Body of pancreas (tissue), 4 donors: ENCODE measurements at regions not wholly inside any gene's neighbourhood (a gene's known extent, or its start where the extent isn't known, plus 50 kb on each side); places are given as distances from the start of the nearest gene placed in this dataset.

Experiments
- ATAC-seq: fragments of 150-250 bp; one replicate; pipeline ENCODE4 v1.9.1; 2016
- DNase-seq, 4 donors: peaks; one replicate each; pipeline ENCODE4 v3.0.0-alpha.2; 2019
- H3K27ac ChIP-seq, 4 donors: fragments of 200-600 bp; sonication (generic); 1 replicate in 3 of 4; 2 replicates in 1 of 4; pipeline versions ENCODE4 v1.5.1 to v1.6.1; 2016 to 2019; ENCODE audit warnings: mild to moderate bottlenecking in 1 of 4, mixed read lengths in 1 of 4, moderate library complexity in 1 of 4
- H3K27me3 ChIP-seq, 2 donors: fragments of 200-600 bp; sonication (generic); one replicate each; pipeline ENCODE4 v1.6.0; 2016; ENCODE audit warnings: mild to moderate bottlenecking in 1 of 2
- H3K36me3 ChIP-seq, 2 donors: fragments of 200-600 bp; sonication (generic); replicated peaks in 1 of 2; 2 replicates each; pipeline ENCODE4 v1.5.1; 2016; ENCODE audit warnings: low read depth in 2 of 2; ENCODE audit not compliant: insufficient read depth in 1 of 2
- H3K4me1 ChIP-seq: fragments of 200-600 bp; sonication (generic); one replicate; pipeline ENCODE4 v1.6.0; 2016
- H3K4me3 ChIP-seq, 2 donors: fragments of 200-600 bp; sonication (generic); 1 replicate in 1 of 2; 2 replicates in 1 of 2; pipeline ENCODE4 v1.5.1; 2016 to 2019
- H3K9me3 ChIP-seq, 3 donors: fragments of 200-600 bp; sonication (generic); 1 replicate in 2 of 3; 2 replicates in 1 of 3; pipeline ENCODE4 v1.5.1; 2016
- CTCF ChIP-seq, 7 experiments: fragments of 450-650 bp in 4 of 7; fragments of 200-600 bp in 3 of 7; sonication (generic) in 3 of 7; IDR thresholded peaks; one replicate each; pipeline ENCODE4 v1.5.1; 2016 to 2019; ENCODE audit warnings: antibody characterized with exemption in 7 of 7
- POLR2A ChIP-seq, 3 donors: fragments of 450-650 bp; IDR thresholded peaks; one replicate each; pipeline ENCODE4 v1.6.1; 2016; ENCODE audit warnings: antibody characterized with exemption in 3 of 3, mild to moderate bottlenecking in 2 of 3
- WGBS, 2 donors: methylation state at CpG; one replicate each; pipeline ENCODE4 v1.1.5; 2017; 5-methylcytosine and 5-hydroxymethylcytosine counted together
- intact Hi-C: fragments of 100-400 bp; cut with DNase I; formaldehyde crosslinking; loops from one replicate; pipeline ENCODE4 v1.15.1; 2023

- Histone ChIP-seq H3K27me3 (no peaks in the 10 kb centered on the region), H3K36me3 (no peaks in the 10 kb centered on the region), H3K9me3 (no peaks in the 10 kb centered on the region), H3K4me1 (no peaks in the 10 kb centered on the region), H3K27ac (no peak overlapping the region), H3K4me3 (no peak overlapping the region)
- WGBS, 2 donors: 64 to 72% methylated on average over 16 to 24 of the region's 25 CpGs
- DNase-seq (no peak), ATAC-seq (no peak)
- TF ChIP-seq CTCF (IDR thresholded peaks at IDR 0.05) (no peak), POLR2A (IDR thresholded peaks at IDR 0.05) (no peak)
- intact Hi-C loops: no loop called here
These were observed 186.7 kb upstream of the SHH start for GRCh38 chr7:155998766-155999630.

GRCh38 chr7:155998328-155998691 lies 186.0 kb upstream of the SHH start:
- DNase-seq: no peak
- 68% methylated on average over 22 to 23 of the region's 23 CpGs for WGBS, 2 donors
- intact Hi-C loops: no loop called here

GRCh38 chr7:155997431-155998327 lies 185.4 kb upstream of the SHH start:
- ATAC-seq (no peak), DNase-seq (no peak)
- no peaks in the 10 kb centered on the region for H3K27me3 ChIP-seq
- H3K36me3 ChIP-seq: no peaks in the 10 kb centered on the region
- TF ChIP-seq POLR2A (IDR thresholded peaks at IDR 0.05) (no peak), CTCF (IDR thresholded peaks at IDR 0.05) (no peak)
- no peak overlapping the region for H3K27ac ChIP-seq
- no peaks in the 10 kb centered on the region for H3K9me3 ChIP-seq
- WGBS, 2 donors: 54 to 70% methylated on average over 31 to 35 of the region's 35 CpGs
- no peak overlapping the region for H3K4me3 ChIP-seq
- H3K4me1 ChIP-seq: no peaks in the 10 kb centered on the region
- intact Hi-C loops: no loop called here

More at GRCh38 chr7:155998328-155998691, 186.0 kb upstream of the SHH start:
- Histone ChIP-seq H3K4me3 (no peak overlapping the region), H3K36me3 (no peaks in the 10 kb centered on the region), H3K27me3 (no peaks in the 10 kb centered on the region), H3K4me1 (no peaks in the 10 kb centered on the region), H3K27ac (no peak overlapping the region), H3K9me3 (no peaks in the 10 kb centered on the region)
- no peak for ATAC-seq
- TF ChIP-seq CTCF (IDR thresholded peaks at IDR 0.05) (no peak), POLR2A (IDR thresholded peaks at IDR 0.05) (no peak)

GRCh38 chr7:155996718-155997280 lies 184.5 kb upstream of the SHH start:
- 21 to 32% methylated on average over 12 of the region's 12 CpGs for WGBS, 2 donors
- H3K9me3 ChIP-seq: no peaks in the 10 kb centered on the region

More at GRCh38 chr7:155996718-155997280, 184.5 kb upstream of the SHH start:
- no peaks in the 10 kb centered on the region for H3K4me1 ChIP-seq
- ATAC-seq: no peak
- no peak overlapping the region for H3K4me3 ChIP-seq
- no peaks in the 10 kb centered on the region for H3K27me3 ChIP-seq
- no peak for DNase-seq
- no peak overlapping the region for H3K27ac ChIP-seq
- intact Hi-C loops: no loop called here
- no peak for TF ChIP-seq CTCF (IDR thresholded peaks at IDR 0.05)
- no peak for TF ChIP-seq POLR2A (IDR thresholded peaks at IDR 0.05)
- H3K36me3 ChIP-seq: no peaks in the 10 kb centered on the region
